Fibroblast of lung (primary cell): ENCODE measurements at regions not wholly inside any gene's neighbourhood (a gene's known extent, or its start where the extent isn't known, plus 50 kb on each side); places are given as distances from the start of the nearest gene placed in this dataset.
"Not testable (repeated sequence)": the region's sequence is repeated elsewhere in the genome, so short reads cannot be mapped to it uniquely, and the experiment has no call there.

Experiments used
- DNase-seq, 2 donors: peaks; one replicate each; pipeline versions ENCODE4 v3.0.0 to v3.0.0-alpha.2; 2010; ENCODE audit warnings: low read depth in 2 of 2
- H2AFZ ChIP-seq: 2 replicates; pipeline ENCODE4 v1.5.1; 2012; ENCODE audit warnings: low read length, control low read depth, inconsistent platforms
- H3K27ac ChIP-seq: 2 replicates; pipeline ENCODE4 v1.5.1; 2011; ENCODE audit warnings: low read length, control low read depth; ENCODE audit not compliant: insufficient read depth
- H3K27me3 ChIP-seq: 2 replicates; pipeline ENCODE4 v1.5.1; 2011; ENCODE audit warnings: mild to moderate bottlenecking, low read length; ENCODE audit not compliant: control insufficient read depth, insufficient read depth
- H3K36me3 ChIP-seq: 2 replicates; pipeline ENCODE4 v1.5.1; 2011; ENCODE audit warnings: low read length; ENCODE audit not compliant: control insufficient read depth, insufficient read depth
- H3K4me1 ChIP-seq: 2 replicates; pipeline ENCODE4 v1.5.1; 2011; ENCODE audit warnings: low read length; ENCODE audit not compliant: control insufficient read depth, insufficient read depth; ENCODE audit errors: extremely low read depth
- H3K4me2 ChIP-seq: 2 replicates; pipeline ENCODE4 v1.5.1; 2011; ENCODE audit warnings: low read length, control low read depth; ENCODE audit not compliant: insufficient read depth; ENCODE audit errors: extremely low read depth
- H3K4me3 ChIP-seq, 4 experiments: fragments of 200-600 bp in 1 of 4; sonication (generic) in 1 of 4; replicated peaks in 1 of 4; 2 replicates each; pipeline ENCODE4 v1.5.1; 2011 to 2016; ENCODE audit warnings: low read length in 4 of 4, low read depth in 3 of 4, mild to moderate bottlenecking in 3 of 4, control low read depth in 2 of 4, inconsistent platforms in 1 of 4, mixed read lengths in 1 of 4; ENCODE audit not compliant: insufficient read depth in 1 of 4; ENCODE audit errors: control extremely low read depth in 1 of 4
- H3K79me2 ChIP-seq: 2 replicates; pipeline ENCODE4 v1.5.1; 2012; ENCODE audit warnings: mild to moderate bottlenecking, low read length, inconsistent platforms; ENCODE audit not compliant: control insufficient read depth, insufficient read depth
- H3K9ac ChIP-seq: 2 replicates; pipeline ENCODE4 v1.5.1; 2011; ENCODE audit warnings: mild to moderate bottlenecking, low read length, control low read depth; ENCODE audit not compliant: insufficient read depth
- H3K9me3 ChIP-seq: 2 replicates; pipeline ENCODE4 v1.5.1; 2012; ENCODE audit warnings: low read depth, low read length; ENCODE audit not compliant: control insufficient read depth, insufficient read depth
- H4K20me1 ChIP-seq: 2 replicates; pipeline ENCODE4 v1.5.1; 2011; ENCODE audit warnings: low read length; ENCODE audit not compliant: control insufficient read depth, insufficient read depth; ENCODE audit errors: extremely low read depth
- CTCF ChIP-seq, 2 donors: IDR thresholded peaks in 1 of 2; conservative IDR thresholded peaks in 1 of 2; 1 replicate in 1 of 2; 2 replicates in 1 of 2; pipeline ENCODE4 v1.5.1; 2011 to 2012; ENCODE audit warnings: low read length in 2 of 2, control low read depth in 1 of 2, inconsistent platforms in 1 of 2, low read depth in 1 of 2, mild to moderate bottlenecking in 1 of 2
- EZH2 ChIP-seq: IDR thresholded peaks from 2 replicates; pipeline ENCODE4 v1.5.1; 2012; ENCODE audit warnings: low read length, control low read depth, mild to moderate bottlenecking; ENCODE audit errors: missing control alignments

GRCh38 chr2:35501076-35501475 lies 854.5 kb upstream of the CRIM1 start:
- TF ChIP-seq CTCF (conservative IDR thresholded peaks at IDR 0.05 in 1 of 2, IDR thresholded peaks at IDR 0.05 in 1 of 2; ENCODE audit: low read depth in 1 of 2, low read length in 2 of 2) (no peak), EZH2 (no peak)
- H3K27me3 ChIP-seq: no peaks in the 10 kb centered on the region
- no peaks in the 10 kb centered on the region for H4K20me1 ChIP-seq
- no peaks in the 10 kb centered on the region for H3K79me2 ChIP-seq
- H3K36me3 ChIP-seq: no peaks in the 10 kb centered on the region
- no peak overlapping the region for H2AFZ ChIP-seq
- no peak overlapping the region for H3K27ac ChIP-seq
- H3K4me3 ChIP-seq: no peak overlapping the region
- peak in 1 of 2 donors; percentile 31 for DNase-seq
- H3K4me2 ChIP-seq: no peak overlapping the region
- no peaks in the 10 kb centered on the region for H3K4me1 ChIP-seq
- no peak overlapping the region for H3K9ac ChIP-seq
- H3K9me3 ChIP-seq: no peaks in the 10 kb centered on the region

- Histone ChIP-seq H3K9ac (no peak overlapping the region), H3K79me2 (no peaks in the 10 kb centered on the region), H3K4me2 (no peak overlapping the region), H3K27me3 (no peaks in the 10 kb centered on the region), H3K27ac (no peak overlapping the region), H3K9me3 (no peaks in the 10 kb centered on the region), H3K4me1 (no peaks in the 10 kb centered on the region), H4K20me1 (no peaks in the 10 kb centered on the region), H2AFZ (no peak overlapping the region), H3K36me3 (no peaks in the 10 kb centered on the region), H3K4me3 (no peak overlapping the region)
- DNase-seq: no peak
- TF ChIP-seq CTCF (conservative IDR thresholded peaks at IDR 0.05 in 1 of 2, IDR thresholded peaks at IDR 0.05 in 1 of 2; ENCODE audit: low read depth in 1 of 2, low read length in 2 of 2) (no peak), EZH2 (no peak)
Observed at GRCh38 chr2:35496022-35496421, 859.6 kb upstream of the CRIM1 start.

GRCh38 chr2:35495182-35495581 lies 860.4 kb upstream of the CRIM1 start:
- Histone ChIP-seq H3K9me3 (no peaks in the 10 kb centered on the region), H3K4me3 (no peak overlapping the region), H3K4me1 (no peaks in the 10 kb centered on the region), H3K79me2 (no peaks in the 10 kb centered on the region), H3K9ac (no peak overlapping the region), H3K36me3 (no peaks in the 10 kb centered on the region), H3K27me3 (no peaks in the 10 kb centered on the region), H3K27ac (no peak overlapping the region), H2AFZ (no peak overlapping the region), H4K20me1 (no peaks in the 10 kb centered on the region), H3K4me2 (no peak overlapping the region)
- TF ChIP-seq EZH2: no peak
- no peak for TF ChIP-seq CTCF (conservative IDR thresholded peaks at IDR 0.05 in 1 of 2, IDR thresholded peaks at IDR 0.05 in 1 of 2; ENCODE audit: low read depth in 1 of 2, low read length in 2 of 2)
- no peak for DNase-seq

- H3K4me2 ChIP-seq, H3K9ac ChIP-seq, H3K79me2 ChIP-seq, H3K4me3 ChIP-seq, H3K27me3 ChIP-seq, DNase-seq, H3K4me1 ChIP-seq, H3K36me3 ChIP-seq, H4K20me1 ChIP-seq, H3K27ac ChIP-seq, H2AFZ ChIP-seq, H3K9me3 ChIP-seq: not testable (repeated sequence)
Observed at GRCh38 chr2:35478121-35478520, 877.5 kb upstream of the CRIM1 start.
